Stimulated activated CD8-positive, alpha-beta memory T cell treated with anti-CD3 and anti-CD28 coated beads, Interleukin-7, amount 100 ng/mL, for 48 hours (primary cell): ENCODE measurements at regions not wholly inside any gene's neighbourhood (a gene's known extent, or its start where the extent isn't known, plus 50 kb on each side); places are given as distances from the start of the nearest gene placed in this dataset.
"Not testable (repeated sequence)": the region's sequence is repeated elsewhere in the genome, so short reads cannot be mapped to it uniquely, and the experiment has no call there.

ENCODE experiments used
- DNase-seq, 2 donors: peaks; one replicate each; pipeline ENCODE4 v3.0.0-alpha.2; 2020; ENCODE audit warnings: low read depth in 1 of 2; ENCODE audit errors: extremely low read depth in 1 of 2

- no peak for DNase-seq
Observed at GRCh38 chr3:87621667-87622066, 345.3 kb upstream of the POU1F1 start.

DNA sequence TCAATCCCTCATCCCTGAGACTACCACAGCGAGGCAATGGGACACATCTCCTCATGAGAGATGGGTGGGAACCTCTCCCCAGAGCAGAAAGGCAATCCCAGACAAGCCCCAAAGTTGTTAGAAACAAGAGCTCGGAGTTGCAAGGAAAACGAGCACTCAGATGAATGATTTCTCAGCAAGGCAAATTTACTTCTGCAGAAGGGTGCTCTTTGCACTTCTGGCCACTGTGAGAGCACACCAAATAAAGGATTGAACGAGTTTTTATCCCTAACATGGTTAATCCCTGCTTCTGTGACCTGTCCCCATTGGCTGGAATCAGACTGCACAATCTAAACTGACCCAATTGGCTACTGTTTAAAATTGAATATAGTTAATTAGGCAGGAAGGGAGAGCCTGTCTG, 339.1 kb upstream of the POU1F1 start:
- DNase-seq, result no peak

DNA sequence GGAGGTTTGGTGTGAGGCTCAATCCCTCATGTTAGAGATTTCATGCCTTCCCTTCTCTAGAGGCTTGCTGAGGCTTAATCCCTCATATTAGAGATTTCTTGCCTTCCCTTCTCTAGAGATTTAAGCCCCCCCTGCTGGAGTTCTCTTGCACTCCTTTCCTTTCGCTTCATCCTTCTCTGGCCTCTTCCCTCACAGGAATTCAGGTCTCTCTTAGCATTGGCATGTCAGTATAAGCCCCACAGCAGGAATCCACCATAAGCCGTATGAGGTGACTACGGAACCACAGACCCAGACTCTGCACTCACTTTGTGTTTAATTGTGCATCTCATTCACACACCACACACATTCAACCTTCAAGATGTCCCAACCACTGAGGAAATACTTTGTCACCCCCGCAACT, 338.6 kb upstream of the POU1F1 start:
- DNase-seq, result no peak

GRCh38 chr3:87607234-87607633, 330.9 kb upstream of the POU1F1 start:
- DNase-seq, result no peak

DNA sequence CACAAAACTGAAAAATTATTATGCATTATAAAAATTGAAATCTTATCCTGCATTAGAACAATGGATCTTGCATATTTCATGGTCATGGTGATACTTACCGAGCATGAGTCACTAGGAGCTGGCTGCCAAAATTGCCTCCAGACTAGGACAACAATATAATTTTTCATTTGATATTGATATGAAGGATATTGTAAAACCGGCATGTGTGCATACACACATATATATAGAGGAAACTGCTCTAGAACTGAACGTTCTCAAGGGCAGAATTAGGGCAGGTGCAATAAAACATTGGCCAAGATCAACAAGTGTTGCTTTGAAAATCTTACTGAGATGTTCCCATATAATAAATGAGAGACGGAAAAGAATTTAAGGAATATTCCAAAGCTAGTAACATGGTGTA, 319.4 kb upstream of the POU1F1 start:
- no peak for DNase-seq

GRCh38 chr3:87581240-87581639, 304.9 kb upstream of the POU1F1 start:
- DNase-seq, result no peak

DNA sequence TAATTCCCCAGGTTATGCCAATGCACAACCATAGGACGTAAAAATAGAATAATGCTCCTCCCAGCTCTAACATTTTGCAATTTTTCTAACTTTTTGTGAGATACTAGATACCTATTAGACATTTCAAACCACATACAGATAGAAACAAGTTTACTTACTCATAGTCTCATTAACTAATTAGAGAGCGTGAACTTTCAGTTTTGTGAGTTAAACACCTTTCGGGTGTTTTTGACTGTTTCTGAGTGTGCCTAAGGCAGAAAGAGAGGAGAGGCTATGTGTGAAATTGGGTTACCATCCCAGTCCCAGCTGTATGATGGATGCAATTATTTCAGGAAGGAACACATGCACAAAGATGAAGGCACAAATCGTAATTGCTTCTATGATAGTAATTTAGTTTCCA, 300.4 kb upstream of the POU1F1 start:
- no peak for DNase-seq

- no peak for DNase-seq
Observed at GRCh38 chr3:87575550-87575949, 299.2 kb upstream of the POU1F1 start.

GRCh38 chr3:87568331-87568730, 291.9 kb upstream of the POU1F1 start:
- no peak for DNase-seq

- DNase-seq, result no peak
Observed at GRCh38 chr3:87564438-87564837, 288.1 kb upstream of the POU1F1 start.

DNA sequence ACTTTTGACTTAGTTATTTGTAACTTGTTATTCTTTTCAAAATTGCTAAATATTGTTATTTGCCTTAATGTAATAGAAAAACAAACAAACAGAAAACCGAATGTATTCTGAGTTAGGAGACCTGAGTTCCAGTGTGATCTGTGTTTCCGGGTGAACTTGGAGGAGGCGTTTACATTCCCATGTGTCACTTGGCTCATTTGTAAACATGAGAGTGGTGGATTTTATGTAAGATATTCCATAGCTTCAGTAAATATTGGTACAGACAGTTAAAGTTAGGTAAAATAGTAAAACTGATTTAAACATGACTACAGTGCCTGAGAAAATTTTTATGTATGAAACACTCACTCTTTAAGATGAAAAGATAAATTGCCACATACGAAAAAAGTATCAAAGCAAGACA, 287.3 kb upstream of the POU1F1 start:
- no peak for DNase-seq

DNA sequence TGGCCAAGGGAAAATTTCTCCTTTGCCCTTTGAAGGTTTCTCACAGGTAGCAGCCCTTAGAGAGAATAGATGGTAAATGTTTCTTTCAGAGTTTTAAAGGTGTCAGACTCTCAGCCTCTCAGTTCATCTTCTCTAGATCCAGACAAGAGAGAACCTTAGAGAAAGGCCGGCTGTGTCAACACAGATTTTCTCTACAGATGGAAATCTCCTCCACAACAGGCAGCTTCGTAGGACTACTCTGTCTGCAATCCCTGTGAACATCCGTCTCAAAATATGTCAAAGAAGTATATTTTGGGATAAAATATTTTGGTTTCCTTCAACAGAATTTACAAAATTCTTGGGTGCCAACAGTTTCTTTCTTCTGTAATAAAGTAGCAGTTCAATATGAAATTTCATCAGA, 282.1 kb upstream of the POU1F1 start:
- no peak for DNase-seq

- DNase-seq, result no peak
Observed at GRCh38 chr3:87555290-87555689, 278.9 kb upstream of the POU1F1 start.

- DNase-seq, result no peak
Observed at GRCh38 chr3:87553058-87553457, 276.7 kb upstream of the POU1F1 start.

DNA sequence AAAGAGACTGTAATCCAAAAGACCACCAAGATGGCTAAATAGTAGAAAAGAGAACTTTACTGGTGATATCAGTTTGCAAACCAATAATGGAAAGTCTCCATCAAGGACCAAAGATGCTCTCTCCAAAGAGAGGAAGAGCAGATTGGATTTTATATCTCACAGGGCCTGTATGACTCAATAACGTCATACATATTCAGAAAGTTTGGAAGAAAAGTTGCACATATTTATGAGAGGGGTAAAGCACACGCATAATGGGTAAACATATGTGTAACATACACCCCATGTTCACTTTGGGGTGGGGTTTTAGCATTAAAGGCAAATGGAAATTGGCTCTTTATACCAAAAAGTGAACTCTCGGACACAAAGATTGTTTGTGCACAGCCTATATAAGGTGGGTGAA, 274.5 kb upstream of the POU1F1 start:
- DNase-seq, result no peak

DNA sequence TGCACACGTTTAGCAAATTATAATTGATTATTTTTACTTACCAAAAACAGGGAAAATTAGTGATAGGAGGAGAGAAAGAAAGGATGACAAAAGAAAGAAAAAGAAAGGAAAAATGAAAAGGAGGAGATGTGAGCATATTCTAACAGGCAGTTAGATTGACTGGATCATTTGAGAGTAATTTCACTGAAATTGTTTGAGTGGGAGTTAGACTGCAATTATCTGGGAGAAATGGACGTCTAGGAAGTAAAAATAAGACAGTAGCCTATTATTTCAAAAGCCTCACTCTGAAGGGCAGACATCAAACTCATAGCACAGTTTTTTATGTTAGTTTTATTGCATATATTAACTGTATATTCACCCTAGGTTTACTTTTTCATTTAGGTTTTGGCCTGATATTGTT, 272.8 kb upstream of the POU1F1 start:
- DNase-seq, result no peak

GRCh38 chr3:87548271-87548670, 271.9 kb upstream of the POU1F1 start:
- no peak for DNase-seq

DNA sequence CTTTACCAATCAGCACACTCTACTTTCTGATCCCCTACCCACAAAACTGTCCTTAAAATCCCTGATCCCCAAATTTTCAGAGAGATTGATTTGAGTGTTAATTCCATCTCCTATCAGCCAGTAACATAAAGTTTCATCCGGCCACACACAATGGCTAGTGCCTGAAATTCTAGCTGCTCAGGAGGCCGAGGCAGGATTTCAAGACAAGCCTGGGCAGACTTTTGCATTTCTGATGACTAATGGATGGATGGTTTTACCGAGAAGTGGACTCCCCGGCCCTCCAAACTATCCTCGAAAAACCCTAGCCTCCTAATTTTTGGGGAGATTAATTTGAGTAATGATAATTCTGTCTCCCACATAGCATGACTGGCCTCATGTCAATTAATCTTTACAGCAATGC, 269.8 kb upstream of the POU1F1 start:
- DNase-seq, result no peak

DNA sequence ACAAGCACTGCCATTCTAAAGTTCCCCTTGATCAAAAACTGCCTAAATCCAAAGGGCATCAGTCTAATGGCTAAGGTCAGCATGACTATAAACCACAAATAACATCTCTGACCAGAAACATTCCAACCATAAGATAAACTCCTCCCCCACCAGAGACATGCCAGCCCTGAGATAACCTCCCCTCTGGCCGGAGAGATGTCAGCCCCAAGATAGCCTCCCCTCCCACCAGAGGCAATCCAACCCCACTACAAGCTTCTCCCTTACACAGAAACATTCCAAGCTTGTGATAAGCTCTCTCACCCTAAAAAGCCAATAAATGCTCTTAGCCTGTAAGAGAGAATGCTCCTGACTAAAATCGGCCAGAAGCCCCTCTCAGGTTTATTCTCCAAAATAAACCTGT, 267.0 kb upstream of the POU1F1 start:
- DNase-seq, result not testable (repeated sequence)

GRCh38 chr3:87541723-87542122, 265.3 kb upstream of the POU1F1 start:
- DNase-seq, result no peak

GRCh38 chr3:87538722-87539121, 262.3 kb upstream of the POU1F1 start:
- DNase-seq, result not testable (repeated sequence)

- DNase-seq, result no peak
Observed at GRCh38 chr3:87509401-87509800, 233.0 kb upstream of the POU1F1 start.

DNA sequence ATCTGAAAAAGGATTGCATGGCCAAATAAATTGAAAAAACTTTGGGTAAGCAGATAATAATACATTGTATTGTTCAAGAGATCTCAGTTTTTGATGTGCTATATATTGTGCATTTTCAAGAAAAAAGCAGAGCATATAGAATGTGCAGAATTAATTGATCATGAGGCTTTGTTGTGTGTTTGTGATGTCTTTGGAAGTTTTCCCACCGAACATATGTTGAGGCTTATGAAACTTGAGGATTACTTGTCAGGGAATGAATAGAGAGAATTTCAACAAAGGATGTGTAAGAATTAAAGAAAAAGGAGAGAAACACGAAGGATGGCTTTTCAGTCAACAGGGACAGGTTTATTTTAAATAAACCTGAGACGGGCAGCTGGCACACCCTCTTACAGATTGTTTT, 232.5 kb upstream of the POU1F1 start:
- no peak for DNase-seq

DNA sequence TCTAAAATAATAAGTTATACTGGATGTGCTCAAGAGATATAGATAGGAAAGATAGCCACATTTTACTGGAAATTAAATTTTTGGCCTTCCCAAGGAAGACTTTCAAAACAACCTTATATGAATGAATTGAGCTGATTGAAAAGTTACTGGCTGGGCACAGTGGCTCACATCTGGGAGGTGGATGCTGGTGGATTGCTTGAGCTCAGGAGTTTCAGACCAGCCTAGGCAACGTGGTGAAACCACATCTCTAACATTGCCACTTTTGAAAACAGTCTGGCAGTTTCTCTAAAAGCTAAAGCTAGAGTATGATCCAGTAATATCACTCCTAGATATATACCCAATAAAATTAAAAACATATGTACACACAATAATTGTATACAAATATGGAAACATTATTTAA, 231.4 kb upstream of the POU1F1 start:
- DNase-seq, result no peak
